NB4 (cell line): ENCODE measurements at regions not wholly inside any gene's neighbourhood (a gene's known extent, or its start where the extent isn't known, plus 50 kb on each side); places are given as distances from the start of the nearest gene placed in this dataset.

Experiments used
- DNase-seq: peaks from one replicate; pipeline ENCODE4 v3.0.0; 2010; ENCODE audit warnings: low read depth
- H3K4me3 ChIP-seq: one replicate; pipeline ENCODE4 v1.5.1; 2011; ENCODE audit warnings: mild to moderate bottlenecking, low read depth, low read length, moderate library complexity
- MYC ChIP-seq: IDR thresholded peaks from 2 replicates; pipeline ENCODE4 v1.6.1; 2011; ENCODE audit warnings: low read depth, low read length
- POLR2A ChIP-seq: IDR thresholded peaks from 2 replicates; pipeline ENCODE4 v1.6.1; 2011; ENCODE audit warnings: mild to moderate bottlenecking; ENCODE audit not compliant: insufficient read length; ENCODE audit errors: extremely low read depth
- TF ChIP-seq, protein P1 (sequence below): IDR thresholded peaks from 2 replicates; pipeline ENCODE4 v1.6.1; 2011; ENCODE audit warnings: low read depth, low read length
- TF ChIP-seq, protein P2 (sequence below): IDR thresholded peaks from one replicate; pipeline ENCODE4 v1.5.1; 2012; ENCODE audit warnings: low read depth, low read length

DNA sequence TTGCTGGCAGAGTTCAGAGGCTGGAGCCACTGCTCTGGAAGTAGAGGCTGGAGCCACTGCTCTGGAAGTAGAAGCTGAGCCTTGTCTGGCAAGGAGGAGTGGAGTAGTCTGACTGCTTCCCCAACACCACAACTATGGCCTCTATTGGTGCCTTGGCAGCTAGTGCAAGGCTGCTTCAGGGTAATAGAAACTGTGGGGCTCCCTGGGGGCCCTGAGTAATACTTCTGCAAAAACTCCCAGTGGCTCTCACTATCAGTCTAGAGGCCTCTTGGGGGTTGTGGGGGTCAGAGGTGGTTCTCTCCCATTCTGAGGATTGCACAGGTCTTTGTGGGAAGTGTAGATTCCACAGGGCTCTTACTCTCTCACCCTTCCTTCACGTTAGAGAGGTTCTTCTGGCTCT lies 629.0 kb upstream of the PTPRD start:
- peak; percentile 58 for DNase-seq
- TF ChIP-seq, protein P1, sequence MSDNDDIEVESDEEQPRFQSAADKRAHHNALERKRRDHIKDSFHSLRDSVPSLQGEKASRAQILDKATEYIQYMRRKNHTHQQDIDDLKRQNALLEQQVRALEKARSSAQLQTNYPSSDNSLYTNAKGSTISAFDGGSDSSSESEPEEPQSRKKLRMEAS = no peak
- no peak for TF ChIP-seq POLR2A
- TF ChIP-seq MYC = no peak
- TF ChIP-seq, protein P2, sequence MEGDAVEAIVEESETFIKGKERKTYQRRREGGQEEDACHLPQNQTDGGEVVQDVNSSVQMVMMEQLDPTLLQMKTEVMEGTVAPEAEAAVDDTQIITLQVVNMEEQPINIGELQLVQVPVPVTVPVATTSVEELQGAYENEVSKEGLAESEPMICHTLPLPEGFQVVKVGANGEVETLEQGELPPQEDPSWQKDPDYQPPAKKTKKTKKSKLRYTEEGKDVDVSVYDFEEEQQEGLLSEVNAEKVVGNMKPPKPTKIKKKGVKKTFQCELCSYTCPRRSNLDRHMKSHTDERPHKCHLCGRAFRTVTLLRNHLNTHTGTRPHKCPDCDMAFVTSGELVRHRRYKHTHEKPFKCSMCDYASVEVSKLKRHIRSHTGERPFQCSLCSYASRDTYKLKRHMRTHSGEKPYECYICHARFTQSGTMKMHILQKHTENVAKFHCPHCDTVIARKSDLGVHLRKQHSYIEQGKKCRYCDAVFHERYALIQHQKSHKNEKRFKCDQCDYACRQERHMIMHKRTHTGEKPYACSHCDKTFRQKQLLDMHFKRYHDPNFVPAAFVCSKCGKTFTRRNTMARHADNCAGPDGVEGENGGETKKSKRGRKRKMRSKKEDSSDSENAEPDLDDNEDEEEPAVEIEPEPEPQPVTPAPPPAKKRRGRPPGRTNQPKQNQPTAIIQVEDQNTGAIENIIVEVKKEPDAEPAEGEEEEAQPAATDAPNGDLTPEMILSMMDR = no peak

DNA sequence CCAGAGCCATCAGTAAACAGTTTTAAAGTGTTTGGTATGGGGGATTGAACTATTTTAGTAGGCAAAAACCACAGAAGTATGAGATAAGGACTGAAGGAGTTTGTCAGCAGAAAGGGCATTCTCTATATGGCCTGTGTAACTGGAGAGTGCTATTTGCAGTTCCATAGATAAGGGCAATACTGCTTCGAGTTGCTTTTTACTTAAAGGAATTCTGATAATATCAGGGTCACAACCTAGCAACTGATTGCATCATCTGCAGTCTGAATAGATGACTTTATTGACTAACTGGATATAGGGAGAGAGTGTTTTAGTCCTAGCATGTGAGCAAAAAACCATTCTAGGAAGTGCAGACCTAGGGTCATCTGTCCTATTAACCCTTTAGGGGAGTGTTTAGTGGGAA lies 645.2 kb upstream of the PTPRD start:
- TF ChIP-seq, protein P2 = no peak
- TF ChIP-seq MYC = no peak
- TF ChIP-seq, protein P1 = no peak
- no peak for TF ChIP-seq POLR2A
- no peak for DNase-seq
- H3K4me3 ChIP-seq = no peak overlapping the region

More for the DNA sequence above, 629.0 kb upstream of the PTPRD start:
- H3K4me3 ChIP-seq = no peak overlapping the region

DNA sequence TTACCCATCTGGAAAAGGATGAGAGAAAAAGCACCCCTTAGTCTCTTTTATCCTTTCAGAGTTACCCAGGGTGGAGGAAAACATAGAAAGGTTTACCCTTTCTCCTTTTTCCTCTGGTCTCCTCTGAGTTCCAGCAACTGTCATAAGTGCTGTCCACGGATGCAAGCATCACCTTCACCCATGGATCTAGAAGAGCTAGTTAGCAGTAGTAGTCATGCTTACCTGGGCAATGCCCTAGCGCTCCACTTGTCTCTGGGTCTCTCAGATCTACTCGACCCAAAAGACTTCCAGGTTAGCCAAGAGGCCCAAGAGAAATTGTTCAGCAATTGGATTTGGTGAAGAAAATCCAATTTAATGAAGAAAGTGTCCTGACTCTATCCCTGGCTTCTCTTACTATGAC lies 656.2 kb upstream of the PTPRD start:
- TF ChIP-seq, protein P1 = no peak
- TF ChIP-seq, protein P2 = no peak
- TF ChIP-seq MYC = no peak
- TF ChIP-seq POLR2A = no peak
- H3K4me3 ChIP-seq = no peak overlapping the region
- peak; percentile 25 for DNase-seq

DNA sequence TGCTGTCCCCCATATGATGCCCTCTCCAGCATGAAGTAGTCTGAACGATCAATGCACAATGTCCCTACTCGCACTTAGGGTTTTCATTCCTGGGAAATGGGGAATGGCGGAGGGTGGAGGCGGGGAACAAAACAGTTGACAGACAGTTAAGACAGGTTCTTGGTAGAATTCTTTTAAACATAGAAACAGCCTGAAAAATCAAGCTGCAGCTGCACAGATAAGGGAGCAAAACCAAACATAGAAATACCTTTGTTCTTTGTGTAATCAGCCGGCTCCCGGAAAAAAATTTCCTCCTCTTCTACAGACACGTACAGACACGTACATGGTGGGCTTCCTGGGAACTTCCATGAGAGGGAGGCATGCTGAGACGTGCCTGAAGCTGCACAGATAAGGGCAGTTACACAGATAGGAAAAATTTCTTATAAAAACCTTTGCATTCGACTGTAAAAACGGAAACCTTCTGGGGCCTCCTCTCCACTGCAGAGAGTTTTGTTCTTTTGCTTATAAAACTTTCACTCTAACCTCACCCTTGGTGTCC lies 662.4 kb upstream of the PTPRD start:
- TF ChIP-seq MYC = no peak
- no peak for TF ChIP-seq POLR2A
- TF ChIP-seq, protein P1 = no peak
- TF ChIP-seq, protein P2 = no peak
- no peak overlapping the region for H3K4me3 ChIP-seq
- no peak for DNase-seq

DNA sequence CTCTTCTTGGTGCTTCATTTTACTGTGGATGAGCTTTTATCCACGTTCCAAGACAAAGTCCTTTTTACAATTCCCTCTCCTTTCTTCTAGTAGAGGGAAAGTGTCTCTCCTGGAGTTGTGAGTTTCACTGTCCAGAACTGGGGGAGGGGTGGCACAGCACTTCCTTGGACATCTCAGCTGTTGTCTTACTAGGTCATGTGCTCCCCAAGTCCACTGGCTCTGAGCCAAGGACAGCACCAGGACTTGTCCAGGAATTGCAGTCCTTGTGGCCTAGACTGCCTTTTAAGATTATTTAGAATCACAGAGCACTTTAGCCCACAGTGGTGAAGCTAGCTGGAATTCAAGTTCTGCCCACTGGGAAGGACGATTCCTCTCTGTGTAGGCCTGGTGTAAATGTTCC lies 700.2 kb upstream of the PTPRD start:
- TF ChIP-seq MYC = no peak
- TF ChIP-seq POLR2A = no peak
- TF ChIP-seq, protein P2 = no peak
- TF ChIP-seq, protein P1 = no peak
- no peak overlapping the region for H3K4me3 ChIP-seq
- no peak for DNase-seq

DNA sequence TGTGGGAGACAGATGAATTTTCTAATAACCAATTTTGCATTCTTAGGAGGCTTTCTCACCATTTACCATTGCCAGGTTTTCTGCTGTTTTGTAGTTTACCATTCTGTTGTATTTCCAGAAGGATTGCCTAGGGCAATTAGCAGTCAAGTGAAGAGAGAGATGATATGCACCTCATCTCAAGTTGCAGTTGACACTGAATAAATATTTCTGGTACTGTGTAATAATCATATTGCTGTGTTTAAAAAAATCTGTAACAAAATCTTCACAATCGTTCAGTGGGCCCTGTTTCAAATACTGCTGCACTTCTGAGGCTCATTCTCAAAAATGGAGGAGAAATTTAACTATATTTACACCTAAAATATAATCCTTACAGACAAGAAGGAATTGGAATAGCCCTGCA lies 706.1 kb upstream of the PTPRD start:
- TF ChIP-seq, protein P1 = no peak
- TF ChIP-seq POLR2A (no peak), MYC (no peak)
- TF ChIP-seq, protein P2 = no peak
- H3K4me3 ChIP-seq = no peak overlapping the region
- DNase-seq = no peak
